GM12892 (cell line): ENCODE measurements at regions not wholly inside any gene's neighbourhood (a gene's known extent, or its start where the extent isn't known, plus 50 kb on each side); places are given as distances from the start of the nearest gene placed in this dataset.

Experiments
- DNase-seq: peaks from one replicate; pipeline ENCODE4 v3.0.0; 2011; ENCODE audit not compliant: insufficient read length
- FAIRE-seq: peaks from 2 replicates; lab custom pipeline; 2011; peaks lifted over from hg19 to GRCh38; lab: Jason Lieb, UNC
- POLR2A ChIP-seq: IDR thresholded peaks from 2 replicates; pipeline ENCODE4 v1.6.1; 2011; ENCODE audit warnings: low read depth, low read length, control low read depth
- POLR2AphosphoS5 ChIP-seq: IDR thresholded peaks from 2 replicates; pipeline ENCODE4 v1.6.1; 2011; ENCODE audit warnings: low read depth, low read length, control low read depth
- TAF1 ChIP-seq: IDR thresholded peaks from 2 replicates; pipeline ENCODE4 v1.6.1; 2011; ENCODE audit warnings: low read depth, mild to moderate bottlenecking, control low read depth, low read length, borderline replicate concordance

GRCh38 chr18:8978394-8978793 is 124.1 kb upstream of the NDUFV2 start:
- FAIRE-seq (no peak), DNase-seq (no peak)
- TF ChIP-seq POLR2A: no peak
- TF ChIP-seq TAF1: no peak

- DNase-seq: no peak
- no peak for FAIRE-seq
- TF ChIP-seq TAF1: no peak
- TF ChIP-seq POLR2A: no peak
- no peak for TF ChIP-seq POLR2AphosphoS5
These were observed 123.1 kb upstream of the NDUFV2 start for GRCh38 chr18:8979258-8979988.

- FAIRE-seq (no peak), DNase-seq (no peak)
- TF ChIP-seq POLR2A: no peak
- TF ChIP-seq TAF1: no peak
- TF ChIP-seq POLR2AphosphoS5: no peak
These were observed 122.0 kb upstream of the NDUFV2 start for GRCh38 chr18:8980496-8980895.

GRCh38 chr18:8980918-8981317 is 121.6 kb upstream of the NDUFV2 start:
- FAIRE-seq (no peak), DNase-seq (no peak)
- TF ChIP-seq TAF1 (no peak), POLR2AphosphoS5 (no peak), POLR2A (no peak)

- DNase-seq (no peak), FAIRE-seq (peak; percentile 50)
- TF ChIP-seq TAF1 (no peak), POLR2A (no peak), POLR2AphosphoS5 (no peak)
These were observed 119.9 kb upstream of the NDUFV2 start for GRCh38 chr18:8982416-8983183.

GRCh38 chr18:8983195-8983594 is 119.3 kb upstream of the NDUFV2 start:
- TF ChIP-seq POLR2A: no peak
- no peak for TF ChIP-seq TAF1
- no peak for TF ChIP-seq POLR2AphosphoS5
- DNase-seq (no peak), FAIRE-seq (no peak)

- no peak for TF ChIP-seq POLR2AphosphoS5
- no peak for TF ChIP-seq POLR2A
- no peak for TF ChIP-seq TAF1
- DNase-seq (no peak), FAIRE-seq (no peak)
These were observed 118.3 kb upstream of the NDUFV2 start for GRCh38 chr18:8984131-8984721.

- DNase-seq: no peak
- TF ChIP-seq TAF1: 0 out of 2 replicates have a peak, but pooled peaks have one; percentile 8
- TF ChIP-seq POLR2A: no peak
- no peak for TF ChIP-seq POLR2AphosphoS5
- FAIRE-seq: peak; percentile 48
These were observed 115.3 kb upstream of the NDUFV2 start for GRCh38 chr18:8987241-8987640.

GRCh38 chr18:8988260-8988871 is 114.1 kb upstream of the NDUFV2 start:
- no peak for TF ChIP-seq TAF1
- no peak for TF ChIP-seq POLR2AphosphoS5
- no peak for TF ChIP-seq POLR2A
- peak; percentile 78 for FAIRE-seq
- peak; percentile 29 for DNase-seq

- FAIRE-seq (no peak), DNase-seq (no peak)
- TF ChIP-seq POLR2A: no peak
- no peak for TF ChIP-seq POLR2AphosphoS5
- TF ChIP-seq TAF1: no peak
These were observed 113.5 kb upstream of the NDUFV2 start for GRCh38 chr18:8989017-8989416.

- no peak for FAIRE-seq
- TF ChIP-seq POLR2A (no peak), POLR2AphosphoS5 (no peak), TAF1 (no peak)
- DNase-seq: no peak
These were observed 112.6 kb upstream of the NDUFV2 start for GRCh38 chr18:8989855-8990254.
